HepG2 (cell line): ENCODE measurements at regions not wholly inside any gene's neighbourhood (a gene's known extent, or its start where the extent isn't known, plus 50 kb on each side); places are given as distances from the start of the nearest gene placed in this dataset.

Experiments used
- DR1 ChIP-seq: sonication (generic); formaldehyde crosslinking; IDR thresholded peaks from 2 replicates; pipeline ENCODE4 v1.8.0; 2021; ENCODE audit warnings: mild to moderate bottlenecking, missing genetic modification reagents, inconsistent platforms
- GABPB1 ChIP-seq: IDR thresholded peaks from 2 replicates; pipeline ENCODE4 v1.6.1; 2016; ENCODE audit warnings: mild to moderate bottlenecking, missing genetic modification reagents, moderate library complexity, missing compliant biosample characterization
- GATAD1 ChIP-seq: IDR thresholded peaks from 2 replicates; pipeline ENCODE4 v1.6.1; 2016; ENCODE audit warnings: missing genetic modification reagents, missing compliant biosample characterization
- HOXD1 ChIP-seq: sonication (generic); formaldehyde crosslinking; IDR thresholded peaks from 2 replicates; pipeline ENCODE4 v1.5.0; 2020; ENCODE audit warnings: missing genetic modification reagents
- MYC ChIP-seq: sonication (generic); formaldehyde crosslinking; IDR thresholded peaks from 2 replicates; pipeline ENCODE4 v1.9.0; 2021; ENCODE audit warnings: missing genetic modification reagents, borderline replicate concordance
- RBFOX2 ChIP-seq: fragments of 200-400 bp; formaldehyde crosslinking; IDR thresholded peaks from 2 replicates; pipeline ENCODE4 v1.6.1; 2017; ENCODE audit warnings: low read depth, mild to moderate bottlenecking, low read length
- REXO4 ChIP-seq: sonication (generic); formaldehyde crosslinking; IDR thresholded peaks from 2 replicates; pipeline ENCODE4 v1.8.0; 2022; ENCODE audit warnings: missing genetic modification reagents, mild to moderate bottlenecking, borderline replicate concordance
- U2AF1 ChIP-seq: fragments of 200-400 bp; formaldehyde crosslinking; optimal IDR thresholded peaks from 2 replicates; pipeline ENCODE3; 2017; ENCODE audit warnings: mild to moderate bottlenecking, low read depth, low read length
- ZBTB40 ChIP-seq, 2 experiments: fragments of 450-650 bp in 1 of 2; sonication (generic) in 1 of 2; formaldehyde crosslinking in 1 of 2; IDR thresholded peaks; 2 replicates each; pipeline versions ENCODE4 v1.6.1 to v1.8.0; 2016 to 2022; ENCODE audit warnings: antibody characterized with exemption in 1 of 2, mild to moderate bottlenecking in 1 of 2, missing genetic modification reagents in 1 of 2
- ZFP91 ChIP-seq: sonication (generic); formaldehyde crosslinking; IDR thresholded peaks from 2 replicates; pipeline ENCODE4 v1.9.0; 2022; ENCODE audit warnings: missing genetic modification reagents, mild to moderate bottlenecking, borderline replicate concordance
- ZNF563 ChIP-seq: sonication (generic); formaldehyde crosslinking; IDR thresholded peaks from 2 replicates; pipeline ENCODE4 v1.8.0; 2022; ENCODE audit warnings: mild to moderate bottlenecking, moderate library complexity, missing genetic modification reagents
- ZNF564 ChIP-seq: sonication (generic); formaldehyde crosslinking; IDR thresholded peaks from 2 replicates; pipeline ENCODE4 v1.8.1; 2023; ENCODE audit warnings: mild to moderate bottlenecking, missing genetic modification reagents
- ZNF619 ChIP-seq: sonication (generic); formaldehyde crosslinking; IDR thresholded peaks from 2 replicates; pipeline ENCODE4 v1.4.0; 2020; ENCODE audit warnings: mild to moderate bottlenecking, missing genetic modification reagents
- ZNF652 ChIP-seq: IDR thresholded peaks from 2 replicates; pipeline ENCODE4 v1.6.1; 2016; ENCODE audit warnings: low read depth, borderline replicate concordance
- ZNF800 ChIP-seq: sonication (generic); formaldehyde crosslinking; IDR thresholded peaks from 2 replicates; pipeline ENCODE4 v1.4.0; 2020; ENCODE audit warnings: missing genetic modification reagents
- ZNF816 ChIP-seq: sonication (generic); formaldehyde crosslinking; IDR thresholded peaks from 2 replicates; pipeline ENCODE4 v1.8.0; 2022; ENCODE audit warnings: missing genetic modification reagents, mild to moderate bottlenecking, borderline replicate concordance

- TF ChIP-seq ZNF564 (0 out of 2 replicates have a peak, but pooled peaks have one; percentile 61), ZNF652 (CRISPR knock-in tag) (no peak), ZNF800 (CRISPR knock-in tag) (peak; percentile 61; the same call in 1 of the 2 replicates), DR1 (CRISPR knock-in tag) (no peak), ZBTB40 (IDR thresholded peaks at IDR 0.05) (no peak), ZBTB40 (CRISPR knock-in tag; IDR thresholded peaks at IDR 0.05) (peak; percentile 89), ZFP91 (CRISPR knock-in tag) (peak; percentile 93), U2AF1 (peak; percentile 18), ZNF816 (CRISPR knock-in tag) (0 out of 2 replicates have a peak, but pooled peaks have one; percentile 16), GATAD1 (CRISPR knock-in tag) (peak; percentile 54; the same call in 1 of the 2 replicates), GABPB1 (CRISPR knock-in tag) (peak; percentile 80; the same call in 1 of the 2 replicates), MYC (peak; percentile 61; the same call in 1 of the 2 replicates), REXO4 (CRISPR knock-in tag) (no peak), RBFOX2 (no peak), ZNF563 (CRISPR knock-in tag) (peak; percentile 77), ZNF619 (CRISPR knock-in tag) (0 out of 2 replicates have a peak, but pooled peaks have one; percentile 54), HOXD1 (CRISPR knock-in tag) (no peak)
These were observed 84.9 kb downstream of the TRIM27 start (continued) for GRCh38 chr6:28838634-28839442.
